NT2/D1 (cell line): ENCODE measurements at regions not wholly inside any gene's neighbourhood (a gene's known extent, or its start where the extent isn't known, plus 50 kb on each side); places are given as distances from the start of the nearest gene placed in this dataset.
A peak's percentile ranks its signal among the peaks of the same experiment; 100 is the strongest.
"Not testable (repeated sequence)": the region's sequence is repeated elsewhere in the genome, so short reads cannot be mapped to it uniquely, and the experiment has no call there.

Experiments used
- DNase-seq: peaks from one replicate; pipeline ENCODE4 v3.0.0-alpha.2; 2011; ENCODE audit warnings: low read depth, low spot score
- H3K27me3 ChIP-seq: 2 replicates; pipeline ENCODE4 v1.6.0; 2011; ENCODE audit warnings: mild to moderate bottlenecking; ENCODE audit not compliant: insufficient read length, insufficient read depth
- H3K36me3 ChIP-seq: 2 replicates; pipeline ENCODE4 v1.6.1; 2011; ENCODE audit warnings: mild to moderate bottlenecking, low read length, mixed read lengths; ENCODE audit not compliant: insufficient read depth, insufficient read length
- H3K4me1 ChIP-seq: 2 replicates; pipeline ENCODE4 v1.5.1; 2011; ENCODE audit not compliant: insufficient read depth, insufficient read length
- H3K4me3 ChIP-seq: 2 replicates; pipeline ENCODE4 v1.5.1; 2011; ENCODE audit warnings: low read depth; ENCODE audit not compliant: insufficient read length
- H3K9ac ChIP-seq: 2 replicates; pipeline ENCODE4 v1.6.0; 2011; ENCODE audit warnings: low read depth; ENCODE audit not compliant: insufficient read length
- H3K9me3 ChIP-seq: 2 replicates; pipeline ENCODE4 v1.5.1; 2011; ENCODE audit warnings: mild to moderate bottlenecking, low read length; ENCODE audit not compliant: insufficient read depth
- SUZ12 ChIP-seq: IDR thresholded peaks from 2 replicates; pipeline ENCODE4 v1.6.1; 2011; ENCODE audit not compliant: insufficient read length, insufficient read depth; ENCODE audit errors: extremely low read depth
- YY1 ChIP-seq: IDR thresholded peaks from 2 replicates; pipeline ENCODE4 v1.6.1; 2011; ENCODE audit not compliant: insufficient read length, insufficient read depth
- ZNF274 ChIP-seq: IDR thresholded peaks from 2 replicates; pipeline ENCODE4 v1.6.1; 2011; ENCODE audit warnings: mild to moderate bottlenecking, low read depth, low read length

- H3K36me3 ChIP-seq, result no peaks in the 10 kb centered on the region
- no peak for DNase-seq
- no peak overlapping the region for H3K4me3 ChIP-seq
- H3K27me3 ChIP-seq, result no peaks in the 10 kb centered on the region
- no peaks in the 10 kb centered on the region for H3K4me1 ChIP-seq
- H3K9ac ChIP-seq, result no peak overlapping the region
- no peaks in the 10 kb centered on the region for H3K9me3 ChIP-seq
- TF ChIP-seq ZNF274, result no peak
- no peak for TF ChIP-seq YY1
Observed at GRCh38 chr1:95889400-95889799, 655.4 kb downstream of the RWDD3 start.

DNA sequence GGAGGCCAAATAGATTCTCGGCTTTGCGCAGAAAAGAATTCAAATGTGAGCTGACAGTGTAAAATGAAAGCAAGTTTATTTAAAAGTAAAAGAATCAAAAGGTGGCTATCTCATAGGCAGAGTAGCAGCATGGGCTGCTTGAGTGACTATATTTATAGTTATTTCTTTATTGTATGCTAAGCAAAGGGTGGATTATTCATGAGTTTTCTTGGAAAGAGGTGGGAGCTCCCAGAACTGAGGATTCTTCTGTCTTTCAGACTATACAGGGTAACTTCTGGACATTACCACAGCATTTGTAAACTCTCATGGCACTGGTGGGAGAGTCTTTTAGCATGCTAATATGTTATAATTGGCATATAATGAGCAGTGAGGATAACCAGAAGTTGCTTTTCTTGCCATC is 659.9 kb downstream of the RWDD3 start:
- H3K9ac ChIP-seq, result no peak overlapping the region
- no peaks in the 10 kb centered on the region for H3K36me3 ChIP-seq
- no peak overlapping the region for H3K4me3 ChIP-seq
- peaks cover 26% of the 10 kb centered on the region for H3K9me3 ChIP-seq
- no peaks in the 10 kb centered on the region for H3K27me3 ChIP-seq
- no peak for TF ChIP-seq SUZ12
- TF ChIP-seq YY1, result no peak
- TF ChIP-seq ZNF274, result no peak
- H3K4me1 ChIP-seq, result no peaks in the 10 kb centered on the region
- no peak for DNase-seq

GRCh38 chr1:95903060-95903459 is 669.0 kb downstream of the RWDD3 start:
- Histone ChIP-seq H3K9ac (no peak overlapping the region), H3K27me3 (no peaks in the 10 kb centered on the region), H3K4me3 (no peak overlapping the region), H3K9me3 (peaks cover 15% of the 10 kb centered on the region), H3K4me1 (no peaks in the 10 kb centered on the region), H3K36me3 (no peaks in the 10 kb centered on the region)
- no peak for DNase-seq
- TF ChIP-seq YY1, result no peak
- TF ChIP-seq ZNF274, result no peak
- no peak for TF ChIP-seq SUZ12

DNA sequence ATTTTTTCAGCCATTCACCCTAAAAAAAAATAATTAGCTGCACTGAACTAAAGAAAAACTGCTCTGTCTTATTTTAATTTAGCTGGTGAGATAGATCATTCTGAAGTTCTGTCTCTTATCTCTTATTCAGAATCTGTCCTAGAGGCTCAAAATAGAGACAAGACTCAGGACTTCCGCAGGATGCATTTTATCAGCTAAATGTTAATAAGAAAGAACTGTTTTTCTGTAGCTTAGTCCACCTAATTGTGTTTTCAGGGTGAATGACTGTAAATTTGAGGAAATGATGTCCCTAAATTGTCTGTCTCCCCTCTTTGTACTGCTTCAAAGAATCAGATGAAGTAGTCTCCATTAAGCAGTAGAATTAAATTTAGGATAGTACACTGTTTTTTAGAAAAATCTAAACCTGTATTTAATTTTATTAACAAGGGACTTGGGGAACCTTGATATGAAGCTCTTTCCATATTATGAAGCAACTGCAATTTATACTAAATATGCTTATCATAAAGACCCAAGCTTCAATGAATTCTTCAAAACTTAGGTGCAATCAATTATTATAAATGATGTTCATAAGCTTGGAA is 671.9 kb downstream of the RWDD3 start:
- Histone ChIP-seq H3K9me3 (peaks cover 2% of the 10 kb centered on the region; the same call in 1 of the 2 replicates), H3K27me3 (no peaks in the 10 kb centered on the region), H3K36me3 (no peaks in the 10 kb centered on the region), H3K9ac (no peak overlapping the region), H3K4me3 (no peak overlapping the region), H3K4me1 (no peaks in the 10 kb centered on the region)
- TF ChIP-seq YY1 (no peak), SUZ12 (no peak), ZNF274 (no peak)
- DNase-seq, result no peak

DNA sequence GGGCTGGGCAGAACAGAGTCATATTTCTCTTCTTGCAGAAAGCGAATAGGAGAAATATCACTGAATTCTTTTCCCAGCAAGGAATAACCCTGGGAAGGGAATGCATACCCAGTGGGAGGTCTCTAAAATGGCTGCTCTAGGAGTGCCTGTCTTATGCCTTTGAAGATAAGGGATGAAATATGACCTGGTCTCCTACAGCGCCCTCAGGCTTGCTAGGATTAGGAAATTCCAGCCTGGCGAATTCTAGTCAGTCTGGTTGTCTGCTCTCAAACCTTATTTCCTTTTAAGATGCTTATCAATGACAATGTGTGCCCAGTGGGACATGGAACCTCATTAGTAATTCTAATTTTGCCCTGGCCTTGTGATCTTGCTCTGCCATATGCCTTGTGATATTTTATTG is 677.7 kb downstream of the RWDD3 start:
- not testable (repeated sequence) for H3K4me3 ChIP-seq, H3K36me3 ChIP-seq, H3K4me1 ChIP-seq, H3K9ac ChIP-seq, H3K27me3 ChIP-seq
- H3K9me3 ChIP-seq, result peaks cover 35% of the 10 kb centered on the region
- DNase-seq, result peak; percentile 30

- peak; percentile 20 for DNase-seq
- Histone ChIP-seq H3K36me3 (no peaks in the 10 kb centered on the region), H3K4me1 (no peaks in the 10 kb centered on the region), H3K9me3 (peaks cover 26% of the 10 kb centered on the region), H3K4me3 (no peak overlapping the region), H3K9ac (no peak overlapping the region), H3K27me3 (no peaks in the 10 kb centered on the region)
- no peak for TF ChIP-seq SUZ12
- no peak for TF ChIP-seq YY1
- TF ChIP-seq ZNF274, result no peak
Observed at GRCh38 chr1:95916616-95917015, 682.6 kb downstream of the RWDD3 start.

- Histone ChIP-seq H3K4me3 (no peak overlapping the region), H3K9ac (no peak overlapping the region), H3K4me1 (no peaks in the 10 kb centered on the region), H3K36me3 (no peaks in the 10 kb centered on the region), H3K27me3 (no peaks in the 10 kb centered on the region), H3K9me3 (no peaks in the 10 kb centered on the region)
- DNase-seq, result no peak
- TF ChIP-seq SUZ12, result no peak
- no peak for TF ChIP-seq ZNF274
- TF ChIP-seq YY1, result no peak
Observed at GRCh38 chr1:95924684-95925083, 690.7 kb downstream of the RWDD3 start.

- TF ChIP-seq ZNF274, result no peak
- no peak for TF ChIP-seq YY1
- Histone ChIP-seq H3K9me3 (no peaks in the 10 kb centered on the region), H3K36me3 (no peaks in the 10 kb centered on the region), H3K4me1 (no peaks in the 10 kb centered on the region), H3K9ac (no peak overlapping the region), H3K27me3 (no peaks in the 10 kb centered on the region), H3K4me3 (no peak overlapping the region)
- DNase-seq, result no peak
Observed at GRCh38 chr1:95926331-95926730, 692.3 kb downstream of the RWDD3 start.
